ENCODE measurements at regions not wholly inside any gene's neighbourhood (a gene's known extent, or its start where the extent isn't known, plus 50 kb on each side); places are given as distances from the start of the nearest gene placed in this dataset.

DNA sequence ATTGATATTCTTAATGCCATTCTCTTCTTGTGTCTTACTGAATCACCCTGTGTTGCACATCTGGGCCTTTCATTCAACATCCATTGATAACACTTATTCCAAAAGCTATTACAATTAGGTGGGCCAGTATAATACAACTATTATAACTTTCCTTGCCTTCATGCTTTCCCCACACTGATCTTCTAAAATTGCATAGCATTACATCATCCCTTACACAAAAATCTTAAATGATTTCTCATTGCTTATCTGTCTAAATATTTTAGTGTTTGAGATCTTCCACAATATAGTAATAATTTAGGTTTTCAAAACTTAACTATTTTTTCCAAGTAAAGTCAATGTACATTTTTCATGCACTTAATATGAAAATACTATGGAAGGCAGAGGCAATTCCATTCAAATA, 1634.1 kb downstream of the PLA2G4A start:
- Mint-ChIP-seq H3K36me3 (no peaks in the 10 kb centered on the region), H3K9me3 (peaks cover 4% of the 10 kb centered on the region), H3K27ac (no peak overlapping the region), H3K4me3 (no peak overlapping the region), H3K4me1 (no peaks in the 10 kb centered on the region), H3K27me3 (no peaks in the 10 kb centered on the region)
- no peak for DNase-seq

DNA sequence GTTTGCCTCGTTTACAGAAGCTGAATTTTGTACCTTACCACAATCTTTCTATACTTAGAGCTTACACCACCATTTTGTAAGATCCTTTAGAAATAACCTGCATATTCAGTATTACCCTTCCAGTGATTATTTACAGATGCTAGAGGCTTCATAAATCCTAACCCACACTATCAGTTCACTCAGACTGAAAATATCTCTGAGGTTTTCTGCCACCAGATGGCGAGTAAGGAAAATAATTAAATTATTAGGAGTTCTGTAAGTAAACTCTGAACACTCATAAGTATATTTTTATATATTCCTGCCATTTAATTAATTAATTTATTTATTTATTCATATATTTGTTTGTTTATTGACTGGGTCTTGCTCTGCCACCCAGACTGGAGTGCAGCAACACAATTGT, 1635.2 kb downstream of the PLA2G4A start:
- H3K4me3 Mint-ChIP-seq, result no peak overlapping the region
- DNase-seq, result no peak
- H3K36me3 Mint-ChIP-seq, result no peaks in the 10 kb centered on the region
- H3K27me3 Mint-ChIP-seq, result no peaks in the 10 kb centered on the region
- no peak overlapping the region for H3K27ac Mint-ChIP-seq
- peaks cover 4% of the 10 kb centered on the region for H3K9me3 Mint-ChIP-seq
- H3K4me1 Mint-ChIP-seq, result no peaks in the 10 kb centered on the region

DNA sequence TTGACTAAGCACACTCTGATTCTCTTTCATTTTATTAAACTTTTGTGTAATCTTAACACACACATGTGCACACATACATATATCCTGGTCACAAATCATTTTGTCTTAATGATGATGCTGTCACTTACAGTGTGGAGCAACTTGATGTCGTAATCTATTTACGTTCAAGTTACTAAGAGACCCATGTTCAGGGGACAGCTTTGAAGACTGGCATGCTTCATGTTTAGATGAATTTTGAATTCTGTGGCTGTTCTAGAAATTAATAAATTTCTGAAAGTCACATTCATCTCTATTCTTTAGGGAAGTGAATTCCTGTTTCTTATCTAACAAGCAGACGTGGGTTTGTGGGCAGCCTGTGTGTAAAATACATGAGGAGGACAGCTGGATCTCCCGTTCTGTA, 1637.8 kb downstream of the PLA2G4A start:
- Mint-ChIP-seq H3K27ac (no peak overlapping the region), H3K9me3 (peaks cover 4% of the 10 kb centered on the region), H3K4me1 (no peaks in the 10 kb centered on the region), H3K27me3 (no peaks in the 10 kb centered on the region), H3K36me3 (no peaks in the 10 kb centered on the region), H3K4me3 (no peak overlapping the region)
- no peak for DNase-seq

DNA sequence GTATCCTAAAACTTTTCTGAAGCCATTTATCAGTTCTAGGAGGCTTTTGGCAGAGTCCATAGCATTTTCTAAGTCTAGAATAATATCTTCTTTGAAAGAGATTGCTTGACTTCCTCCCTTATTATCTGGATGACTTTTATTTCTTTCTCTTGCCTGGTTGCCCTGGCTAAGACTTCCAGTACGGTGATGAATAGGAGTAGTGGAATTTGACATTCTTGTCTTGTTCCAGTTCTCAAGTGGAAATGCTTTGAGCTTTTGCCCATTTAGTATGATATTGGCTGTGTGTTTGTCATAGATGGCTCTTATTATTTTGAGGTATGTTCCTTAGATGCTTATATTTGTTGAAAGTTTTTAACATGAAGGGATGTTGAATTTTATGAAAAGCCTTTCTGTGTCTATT, 1647.9 kb downstream of the PLA2G4A start:
- DNase-seq, result no peak
- Mint-ChIP-seq H3K9me3 (peaks cover 14% of the 10 kb centered on the region), H3K36me3 (no peaks in the 10 kb centered on the region)

DNA sequence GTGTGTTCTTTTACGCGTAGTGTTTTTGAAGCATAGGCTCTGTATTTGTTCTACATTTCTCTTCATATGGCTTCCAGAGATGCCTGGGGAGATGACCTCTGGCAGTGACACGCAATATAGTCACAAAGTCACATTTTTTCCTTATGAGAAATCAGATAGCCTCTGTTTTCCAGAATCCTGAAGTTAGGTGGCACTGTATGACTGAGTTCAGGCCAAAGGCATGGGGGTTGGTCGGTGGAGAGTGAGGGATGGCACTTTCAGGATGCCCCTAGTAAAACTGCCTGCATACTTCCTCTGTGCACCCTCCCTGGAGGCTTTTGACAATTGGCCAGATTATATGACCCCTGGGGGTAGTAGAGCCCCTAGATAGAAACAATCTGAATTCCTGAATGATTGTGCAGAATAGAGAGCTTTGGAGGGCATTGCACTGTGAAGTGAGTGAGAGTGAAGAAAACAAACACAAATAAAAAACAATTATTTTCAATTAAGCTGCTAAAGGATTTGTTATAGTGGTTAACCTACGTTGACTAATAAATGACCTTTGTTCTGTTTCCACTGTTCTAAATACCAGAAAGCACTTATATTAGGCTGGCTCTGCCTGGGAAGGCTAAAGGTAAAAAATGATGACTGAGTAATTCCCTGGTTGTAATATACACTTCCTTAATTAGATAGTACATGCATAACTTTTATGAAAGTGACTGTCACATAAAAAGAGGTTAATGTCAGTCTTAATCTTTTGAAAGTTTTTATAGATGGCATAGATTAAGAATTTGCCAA, 1660.8 kb downstream of the PLA2G4A start:
- no peaks in the 10 kb centered on the region for H3K36me3 Mint-ChIP-seq
- H3K4me3 Mint-ChIP-seq, result no peak overlapping the region
- no peak overlapping the region for H3K27ac Mint-ChIP-seq
- peaks cover 4% of the 10 kb centered on the region for H3K9me3 Mint-ChIP-seq
- H3K4me1 Mint-ChIP-seq, result no peaks in the 10 kb centered on the region
- DNase-seq, result no peak
- no peaks in the 10 kb centered on the region for H3K27me3 Mint-ChIP-seq

More for the DNA sequence above, 1647.9 kb downstream of the PLA2G4A start:
- Mint-ChIP-seq H3K4me3 (no peak overlapping the region), H3K27ac (no peak overlapping the region), H3K27me3 (no peaks in the 10 kb centered on the region), H3K4me1 (no peaks in the 10 kb centered on the region)

DNA sequence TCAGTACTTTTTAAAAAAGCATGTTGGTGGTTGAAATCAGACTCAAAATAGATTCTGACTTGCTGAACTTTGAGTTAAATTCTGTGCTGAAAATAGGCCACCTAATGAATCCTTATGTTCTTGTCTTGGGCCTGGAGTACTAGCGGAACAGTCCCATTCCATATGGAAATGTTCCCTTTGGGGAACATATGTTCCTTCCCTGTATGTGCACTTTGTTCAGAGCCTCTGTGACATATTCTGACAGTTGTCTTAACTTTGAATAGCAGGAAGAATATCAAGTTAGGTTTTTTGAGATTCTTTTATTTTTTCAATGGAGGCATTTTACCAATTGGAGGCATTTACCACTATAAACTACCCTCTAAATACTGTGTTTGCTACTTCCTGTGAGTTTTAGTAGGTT, 1667.8 kb downstream of the PLA2G4A start:
- Mint-ChIP-seq H3K27ac (no peak overlapping the region), H3K4me3 (no peak overlapping the region), H3K9me3 (peaks cover 11% of the 10 kb centered on the region), H3K4me1 (no peaks in the 10 kb centered on the region), H3K27me3 (no peaks in the 10 kb centered on the region), H3K36me3 (no peaks in the 10 kb centered on the region)
- no peak for DNase-seq

DNA sequence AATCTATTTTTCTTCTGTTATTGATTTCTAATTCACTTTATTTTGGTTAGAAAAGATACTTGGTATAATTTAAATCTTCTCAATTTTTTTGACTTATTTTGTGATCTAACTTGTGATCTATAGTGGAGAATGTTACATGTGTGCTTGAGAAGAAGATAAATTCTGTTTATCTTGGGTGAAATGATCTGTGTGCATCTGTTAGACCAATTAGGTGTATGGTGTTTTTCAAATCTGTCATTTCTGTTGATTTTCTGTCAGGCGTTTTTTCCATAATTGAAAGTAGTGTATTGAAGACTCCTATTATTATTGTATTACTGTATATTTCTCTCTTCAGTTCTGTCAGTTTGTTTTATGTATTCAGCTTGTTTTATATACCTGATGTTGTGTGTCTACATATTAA, 1668.3 kb downstream of the PLA2G4A start:
- H3K36me3 Mint-ChIP-seq, result no peaks in the 10 kb centered on the region
- no peak overlapping the region for H3K27ac Mint-ChIP-seq
- H3K4me1 Mint-ChIP-seq, result no peaks in the 10 kb centered on the region
- H3K4me3 Mint-ChIP-seq, result no peak overlapping the region
- H3K9me3 Mint-ChIP-seq, result peaks cover 10% of the 10 kb centered on the region
- DNase-seq, result no peak
- H3K27me3 Mint-ChIP-seq, result no peaks in the 10 kb centered on the region

DNA sequence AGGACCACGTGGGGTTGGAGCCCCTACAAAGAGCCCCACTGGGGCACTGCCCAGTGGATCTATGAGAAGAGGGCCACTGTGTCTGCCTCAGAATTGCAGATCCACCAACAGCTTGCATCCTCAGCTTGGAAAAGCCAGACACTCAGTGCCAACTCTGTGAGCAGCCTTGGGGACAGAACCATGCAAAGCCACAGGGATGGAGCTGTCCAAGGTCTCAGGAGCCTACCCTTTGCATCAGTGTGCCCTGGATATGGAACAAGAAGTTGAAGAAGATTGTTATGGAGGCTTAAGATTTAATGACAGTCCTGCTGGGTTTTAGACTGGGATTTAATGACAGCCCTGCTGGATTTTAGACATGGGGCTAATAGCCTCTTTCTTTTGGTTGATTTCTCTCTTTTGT, 1670.9 kb downstream of the PLA2G4A start:
- no peak for DNase-seq
- Mint-ChIP-seq H3K9me3 (peaks cover 9% of the 10 kb centered on the region), H3K36me3 (no peaks in the 10 kb centered on the region), H3K27me3 (no peaks in the 10 kb centered on the region), H3K27ac (no peak overlapping the region), H3K4me1 (no peaks in the 10 kb centered on the region), H3K4me3 (no peak overlapping the region)

DNA sequence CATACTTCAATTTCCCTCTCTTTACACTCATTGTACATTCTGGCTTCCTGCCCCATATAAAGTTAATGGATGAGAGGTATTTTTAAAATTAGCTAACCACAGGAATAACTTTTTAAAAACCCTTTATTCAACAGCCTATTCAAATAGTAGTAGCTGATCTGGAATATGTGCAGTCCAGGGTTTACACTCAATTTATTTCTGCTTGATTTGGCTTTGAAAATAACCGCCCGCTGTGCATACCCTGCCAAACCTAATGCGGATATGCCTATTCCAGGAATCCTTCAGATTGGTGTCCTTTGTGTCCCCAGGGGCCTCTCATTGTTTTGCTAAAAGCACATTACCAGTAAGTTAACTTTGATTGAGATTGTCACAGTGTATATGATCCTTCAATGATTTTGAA, 1686.2 kb downstream of the PLA2G4A start:
- H3K36me3 Mint-ChIP-seq, result no peaks in the 10 kb centered on the region
- H3K27me3 Mint-ChIP-seq, result no peaks in the 10 kb centered on the region
- H3K4me1 Mint-ChIP-seq, result no peaks in the 10 kb centered on the region
- H3K9me3 Mint-ChIP-seq, result peaks cover 7% of the 10 kb centered on the region
- DNase-seq, result no peak
- no peak overlapping the region for H3K4me3 Mint-ChIP-seq
- no peak overlapping the region for H3K27ac Mint-ChIP-seq

DNA sequence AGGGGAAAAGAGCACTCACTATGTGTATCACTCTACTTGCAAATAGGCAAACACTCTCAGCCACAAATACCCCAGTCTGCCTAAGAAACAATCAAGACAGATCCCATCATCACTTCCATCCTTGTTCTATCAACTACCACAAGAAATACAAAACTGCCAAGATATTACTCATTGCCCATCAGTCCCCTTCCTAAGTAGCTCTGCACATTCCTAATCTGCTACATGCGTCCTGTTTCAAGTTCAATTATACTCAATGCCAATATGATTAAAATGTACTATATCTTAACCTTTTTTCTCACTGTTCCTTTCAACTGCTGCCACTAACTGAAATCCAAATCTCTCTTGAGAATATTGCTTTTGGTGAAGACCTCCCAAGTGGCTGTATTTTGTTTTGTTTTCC, 1688.4 kb downstream of the PLA2G4A start:
- no peaks in the 10 kb centered on the region for H3K27me3 Mint-ChIP-seq
- H3K9me3 Mint-ChIP-seq, result peaks cover 7% of the 10 kb centered on the region
- H3K4me1 Mint-ChIP-seq, result no peaks in the 10 kb centered on the region
- no peak overlapping the region for H3K27ac Mint-ChIP-seq
- no peaks in the 10 kb centered on the region for H3K36me3 Mint-ChIP-seq
- H3K4me3 Mint-ChIP-seq, result no peak overlapping the region
- DNase-seq, result no peak

DNA sequence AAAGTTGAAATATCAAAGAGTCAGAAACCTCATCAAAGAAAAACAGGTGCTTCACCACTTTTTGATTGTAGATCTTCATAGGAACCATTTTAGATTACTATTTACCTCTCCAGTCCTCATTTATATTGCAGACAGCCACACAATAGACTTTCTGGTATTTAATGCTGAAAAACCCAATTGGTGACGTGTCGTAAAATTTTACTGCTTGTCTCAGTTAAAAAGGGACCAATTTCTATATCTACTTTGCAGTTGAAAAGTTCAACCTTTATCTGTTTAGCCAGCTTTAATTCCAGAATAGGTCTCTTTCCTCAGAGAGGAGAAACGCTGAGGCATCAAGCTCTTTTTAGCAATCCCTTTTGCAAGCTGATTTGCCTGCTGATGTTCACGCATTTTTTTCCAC, 1722.4 kb downstream of the PLA2G4A start:
- DNase-seq, result no peak
- Mint-ChIP-seq H3K27ac (no peak overlapping the region), H3K4me1 (no peaks in the 10 kb centered on the region), H3K9me3 (no peaks in the 10 kb centered on the region), H3K36me3 (no peaks in the 10 kb centered on the region), H3K4me3 (no peak overlapping the region), H3K27me3 (no peaks in the 10 kb centered on the region)

DNA sequence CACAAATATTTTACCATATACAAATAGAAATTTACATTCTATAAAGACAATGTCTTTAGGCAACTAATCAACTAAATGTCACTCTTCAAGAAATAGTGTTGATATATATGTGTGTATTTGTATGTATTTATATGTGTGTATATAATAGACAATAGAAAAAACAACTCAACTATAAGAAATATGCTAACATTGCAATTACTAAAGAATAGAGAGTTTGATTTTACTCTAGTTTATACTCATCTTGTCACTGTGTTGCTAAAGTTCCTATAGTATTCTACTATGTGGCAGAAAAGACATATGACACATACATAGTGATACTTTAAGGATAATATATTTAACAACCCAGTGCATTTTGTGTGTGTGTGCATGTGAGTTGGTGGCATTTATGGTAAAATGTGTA, 1728.3 kb downstream of the PLA2G4A start:
- no peaks in the 10 kb centered on the region for H3K36me3 Mint-ChIP-seq

DNA sequence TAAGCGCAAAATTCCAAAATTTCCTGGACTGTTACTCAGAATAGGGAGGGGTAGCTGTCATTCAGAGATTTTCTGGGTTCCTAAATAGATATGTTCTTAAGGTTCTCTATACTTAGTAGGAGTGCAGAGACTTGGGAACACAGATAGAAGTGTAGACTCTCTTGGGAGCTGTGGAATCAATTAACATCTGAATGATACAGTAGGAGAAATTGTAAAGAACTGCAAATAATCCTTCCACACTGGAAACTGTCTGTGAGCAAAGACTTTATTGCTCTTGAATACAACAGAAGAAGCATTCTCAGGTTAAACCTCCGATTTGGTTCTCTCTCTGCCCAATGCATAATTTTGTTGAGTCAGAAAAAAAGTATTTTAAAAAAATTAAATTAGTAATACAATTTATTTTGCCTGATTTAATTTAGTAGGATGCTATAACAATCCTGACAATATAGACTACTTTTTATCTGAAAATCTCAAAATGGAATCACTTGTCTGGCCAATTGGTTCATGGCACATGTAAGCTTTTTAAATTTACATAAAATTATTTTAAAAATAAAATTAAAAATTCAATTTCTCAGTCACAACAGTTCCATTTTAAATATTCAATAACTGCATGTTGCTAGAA, 1754.3 kb downstream of the PLA2G4A start:
- H3K27ac Mint-ChIP-seq, result no peak overlapping the region
- DNase-seq, result no peak
- no peak overlapping the region for H3K4me3 Mint-ChIP-seq
- H3K9me3 Mint-ChIP-seq, result no peaks in the 10 kb centered on the region
- no peaks in the 10 kb centered on the region for H3K4me1 Mint-ChIP-seq
- no peaks in the 10 kb centered on the region for H3K36me3 Mint-ChIP-seq
- no peaks in the 10 kb centered on the region for H3K27me3 Mint-ChIP-seq

More for the DNA sequence above, 1728.3 kb downstream of the PLA2G4A start:
- Mint-ChIP-seq H3K27me3 (no peaks in the 10 kb centered on the region), H3K27ac (no peak overlapping the region), H3K4me1 (no peaks in the 10 kb centered on the region), H3K9me3 (peaks cover 4% of the 10 kb centered on the region), H3K4me3 (no peak overlapping the region)
- no peak for DNase-seq

DNA sequence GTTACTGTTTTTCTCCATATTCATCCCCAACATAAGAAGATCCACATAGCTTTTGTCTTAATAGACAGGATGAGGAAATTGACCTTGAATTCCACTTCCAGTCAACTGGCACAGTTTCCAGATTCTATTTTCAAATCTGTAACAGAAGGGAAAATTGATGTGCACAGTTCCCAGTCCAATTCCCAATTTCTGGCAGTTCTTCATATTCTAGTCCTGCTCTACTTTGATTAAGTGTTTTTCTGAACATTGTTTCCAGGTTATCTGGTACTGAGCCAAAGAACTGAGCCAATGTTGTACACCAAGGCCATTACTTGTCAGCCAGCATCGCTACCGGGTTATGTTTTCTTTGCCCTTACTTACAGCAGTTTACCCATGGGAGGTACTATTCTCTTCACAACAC, 1755.4 kb downstream of the PLA2G4A start:
- H3K4me3 Mint-ChIP-seq, result no peak overlapping the region
- H3K36me3 Mint-ChIP-seq, result no peaks in the 10 kb centered on the region
- H3K27ac Mint-ChIP-seq, result no peak overlapping the region
- H3K27me3 Mint-ChIP-seq, result no peaks in the 10 kb centered on the region
- no peak for DNase-seq
- no peaks in the 10 kb centered on the region for H3K4me1 Mint-ChIP-seq
- no peaks in the 10 kb centered on the region for H3K9me3 Mint-ChIP-seq

DNA sequence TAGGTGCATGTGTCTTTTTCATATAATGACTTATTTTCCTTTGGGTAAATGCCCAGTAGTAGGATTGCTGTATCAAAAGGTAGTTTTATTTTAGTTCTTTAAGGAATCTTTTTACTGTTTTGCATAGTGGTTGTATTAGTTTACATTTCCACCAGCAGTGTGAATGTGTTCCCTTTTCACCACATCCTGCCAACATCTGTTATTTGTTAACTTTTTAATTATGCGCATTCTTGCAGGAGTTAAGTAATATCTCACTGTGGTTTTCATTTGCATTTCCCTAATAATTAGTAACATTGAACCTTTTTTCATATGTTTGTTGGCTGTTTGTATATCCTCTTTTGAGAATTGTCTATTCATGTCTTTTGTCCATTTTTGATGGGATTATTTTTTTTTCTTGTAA, 1761.9 kb downstream of the PLA2G4A start:
- no peaks in the 10 kb centered on the region for H3K36me3 Mint-ChIP-seq
- DNase-seq, result no peak
- no peak overlapping the region for H3K27ac Mint-ChIP-seq
- no peaks in the 10 kb centered on the region for H3K4me1 Mint-ChIP-seq
- peaks cover 8% of the 10 kb centered on the region for H3K9me3 Mint-ChIP-seq
- no peak overlapping the region for H3K4me3 Mint-ChIP-seq
- no peaks in the 10 kb centered on the region for H3K27me3 Mint-ChIP-seq

DNA sequence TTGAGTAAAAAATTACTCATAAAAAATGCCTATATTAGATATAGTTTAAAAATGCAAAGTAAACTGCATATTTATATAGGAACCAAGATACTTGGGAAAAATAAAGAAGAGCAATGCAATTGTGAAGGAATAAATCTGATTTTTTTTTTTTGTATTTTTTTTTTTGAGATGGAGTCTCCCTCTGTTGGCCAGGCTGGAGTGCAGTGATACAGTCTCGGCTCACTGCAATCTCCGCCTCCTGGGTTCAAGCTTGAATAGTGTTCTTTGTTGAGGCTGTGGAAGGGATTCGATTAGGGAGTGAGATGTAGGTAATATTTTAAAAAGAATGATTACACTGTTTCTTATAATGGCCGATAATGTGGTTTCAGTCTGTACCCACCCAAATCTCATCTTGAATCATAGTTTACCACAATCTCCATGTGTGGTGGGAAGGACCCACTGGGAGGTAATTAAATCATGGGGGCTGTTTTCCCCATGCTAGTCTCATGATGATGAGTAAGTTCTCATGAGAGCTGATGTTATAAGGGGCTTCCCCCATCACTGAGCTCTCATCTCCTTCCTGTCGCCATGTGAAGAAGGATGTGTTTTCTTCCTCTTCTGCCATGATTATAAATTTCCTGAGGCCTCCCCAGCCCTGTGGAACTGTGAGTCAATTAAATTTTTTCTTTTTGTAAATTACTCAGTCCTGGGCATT, 1765.9 kb downstream of the PLA2G4A start:
- Mint-ChIP-seq H3K4me1 (no peaks in the 10 kb centered on the region), H3K9me3 (peaks cover 8% of the 10 kb centered on the region)
- no peak for DNase-seq

More for the DNA sequence above, 1765.9 kb downstream of the PLA2G4A start:
- Mint-ChIP-seq H3K36me3 (no peaks in the 10 kb centered on the region), H3K27me3 (no peaks in the 10 kb centered on the region), H3K27ac (no peak overlapping the region), H3K4me3 (no peak overlapping the region)

All from activated naive CD8-positive, alpha-beta T cell treated with anti-CD3 and anti-CD28 coated beads for 36 hours (primary cell).